MV-4-11 (cell line): ENCODE measurements at regions not wholly inside any gene's neighbourhood (a gene's known extent, or its start where the extent isn't known, plus 50 kb on each side); places are given as distances from the start of the nearest gene placed in this dataset.

Experiments used
- DNase-seq: peaks from one replicate; lab custom pipeline; 2025; lab: John Stamatoyannopoulos, UW

DNA sequence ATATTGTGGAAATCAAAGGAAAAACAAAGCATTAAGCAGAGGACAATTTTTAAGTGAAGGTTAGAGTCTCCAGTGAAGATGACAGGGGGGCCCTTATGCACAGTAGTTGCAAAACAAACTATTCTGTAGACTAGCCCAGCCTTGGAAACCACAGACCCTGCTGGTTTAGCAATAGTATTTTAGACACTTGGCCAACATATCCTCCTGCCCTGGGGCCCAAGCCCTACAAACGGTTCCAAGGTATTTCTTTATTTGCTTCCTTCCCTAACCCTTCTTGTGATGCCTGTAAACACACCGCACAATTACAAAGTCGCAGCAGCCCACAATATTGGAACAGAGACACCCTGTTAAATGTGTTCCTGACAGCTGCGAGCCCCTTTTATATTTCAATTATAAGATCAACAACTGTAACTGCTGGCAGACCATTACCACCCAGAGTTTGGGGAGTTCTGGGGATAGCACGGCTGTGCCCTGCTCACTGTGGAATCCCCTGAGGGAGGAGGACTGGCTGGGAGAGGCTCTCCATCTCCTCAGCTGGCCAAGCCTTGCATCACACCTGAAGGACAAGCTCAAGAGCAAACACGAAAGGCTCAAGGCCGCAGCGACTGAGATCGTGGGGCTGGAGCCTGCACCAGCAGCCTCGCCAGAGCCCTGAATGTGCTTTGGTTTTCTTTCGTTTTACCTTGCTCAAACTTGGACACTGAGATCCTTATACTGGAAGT is 282.2 kb upstream of the ATP5MC3 start:
- DNase-seq: peak; percentile 90

DNA sequence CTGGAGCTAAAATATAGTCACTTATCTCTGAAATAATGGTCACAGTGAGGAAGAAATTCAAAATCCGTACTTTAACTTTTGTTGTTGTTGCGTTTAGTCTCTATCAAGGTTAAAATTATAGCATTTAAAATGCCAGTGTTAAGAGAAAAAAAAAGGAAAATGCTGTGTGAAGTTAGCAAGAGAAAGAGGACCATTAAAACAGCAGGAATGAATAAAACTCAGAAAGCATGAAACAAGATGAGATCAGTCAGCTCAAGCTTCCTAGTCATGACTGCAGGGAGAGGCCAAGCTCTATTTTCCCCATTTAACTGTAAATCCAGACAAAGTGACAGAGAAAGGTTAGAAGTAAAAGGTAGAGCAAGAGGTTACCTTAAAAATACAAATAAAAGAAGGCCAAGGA is 281.7 kb upstream of the ATP5MC3 start:
- DNase-seq: no peak

DNA sequence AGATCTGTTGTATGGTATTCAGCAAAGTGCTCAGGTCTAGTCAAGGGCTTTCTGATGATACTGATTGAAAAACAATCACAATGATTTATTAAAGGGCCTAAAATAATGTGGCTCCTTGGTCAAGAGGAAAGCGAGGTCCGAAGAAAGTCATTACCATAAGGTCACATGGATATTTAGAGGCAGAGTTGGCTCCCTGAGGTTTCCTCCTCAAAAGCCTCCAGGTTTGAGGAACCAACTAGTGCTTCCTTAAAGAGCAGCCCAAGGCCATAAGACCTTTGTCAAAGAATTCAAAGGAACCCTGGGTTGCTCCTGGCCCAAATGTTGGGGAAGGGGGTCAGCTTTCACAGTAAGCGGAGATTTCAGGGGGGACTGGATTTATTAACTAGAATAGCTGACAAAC is 280.7 kb upstream of the ATP5MC3 start:
- peak; percentile 31 for DNase-seq

GRCh38 chr2:175461839-175462238 is 280.3 kb upstream of the ATP5MC3 start:
- no peak for DNase-seq

DNA sequence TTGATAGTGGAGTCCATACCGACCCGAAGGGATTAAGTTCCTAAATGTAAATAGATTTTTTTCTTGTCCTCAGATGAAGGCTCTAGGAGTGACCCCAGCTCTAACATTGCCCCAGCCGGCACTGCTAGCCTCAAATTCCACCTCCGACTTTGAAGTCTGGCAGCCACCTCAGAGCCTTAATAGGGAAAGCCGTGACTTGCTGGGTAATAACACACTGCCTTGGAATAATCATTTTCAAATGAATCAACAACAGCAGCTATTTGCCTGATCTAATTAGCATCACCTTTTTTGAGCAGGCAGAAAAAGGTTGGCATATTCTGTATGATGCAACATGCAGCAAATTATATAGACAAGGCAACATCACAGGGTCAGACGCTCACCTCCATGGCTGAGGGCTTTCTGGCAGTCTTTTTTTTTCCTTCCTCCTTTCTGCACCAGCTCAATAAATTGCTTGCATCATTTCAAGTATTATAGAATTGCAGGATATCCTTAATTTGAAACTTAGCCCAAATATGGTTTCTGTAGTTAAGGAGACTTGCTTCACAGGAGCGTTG is 276.5 kb upstream of the ATP5MC3 start:
- no peak for DNase-seq

DNA sequence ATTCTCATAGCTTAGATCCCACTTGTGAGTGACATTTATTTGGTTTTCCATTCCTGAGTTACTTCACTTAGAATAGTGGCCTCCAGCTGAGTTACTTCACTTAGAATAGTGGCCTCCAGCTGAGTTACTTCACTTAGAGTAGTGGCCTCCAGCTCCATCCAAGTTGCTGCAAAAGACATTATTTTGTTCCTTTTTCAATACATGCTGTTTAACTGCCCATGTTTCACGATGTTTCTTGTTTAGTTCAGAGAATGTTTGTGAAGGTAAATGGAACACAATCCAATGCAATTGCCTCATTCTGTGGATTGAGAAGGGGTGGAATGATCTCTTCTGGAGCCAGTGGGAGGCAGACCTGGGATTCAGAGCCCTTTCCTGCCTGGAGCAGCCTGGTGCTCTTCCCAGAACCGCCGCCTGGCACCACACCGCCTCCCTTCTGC is 273.5 kb upstream of the ATP5MC3 start:
- no peak for DNase-seq

DNA sequence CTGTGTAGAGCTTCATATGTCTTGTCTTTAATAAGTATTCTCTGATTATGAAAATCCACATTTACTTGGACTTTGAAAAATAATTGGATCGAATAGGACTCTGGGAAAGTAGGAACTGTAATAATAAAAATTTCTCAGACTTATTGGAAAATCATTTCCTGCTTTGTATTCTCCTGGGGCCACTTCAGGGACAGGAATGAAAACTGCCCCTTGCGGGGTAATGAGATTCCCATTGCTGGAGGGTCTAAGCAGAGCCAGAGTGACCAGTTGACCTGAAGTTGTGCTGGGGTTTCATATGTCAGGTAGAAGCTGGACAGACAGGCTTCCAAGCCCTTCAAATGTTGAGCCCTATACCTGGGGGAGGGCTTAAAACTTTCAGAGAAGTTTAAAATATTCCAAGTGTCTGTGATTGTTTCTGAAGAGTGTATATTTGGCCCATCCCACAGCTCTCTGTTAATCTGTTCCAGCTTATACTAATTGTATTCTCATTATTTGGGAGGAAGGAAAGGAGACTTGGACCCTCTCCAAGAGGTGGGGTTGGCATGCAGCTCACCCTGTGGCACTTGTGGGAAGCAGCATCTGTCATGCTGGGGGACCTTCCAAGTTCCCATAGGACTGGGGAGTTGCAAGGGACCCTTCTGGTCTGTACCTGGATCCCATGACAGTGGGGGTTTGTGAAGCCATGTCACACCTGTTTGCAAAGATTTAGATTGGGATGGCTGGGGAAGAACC is 268.7 kb upstream of the ATP5MC3 start:
- no peak for DNase-seq

GRCh38 chr2:175449616-175450015 is 268.1 kb upstream of the ATP5MC3 start:
- DNase-seq: no peak

- DNase-seq: no peak
Observed at GRCh38 chr2:175446201-175446600, 264.7 kb upstream of the ATP5MC3 start.

GRCh38 chr2:175445281-175445680 is 263.8 kb upstream of the ATP5MC3 start:
- DNase-seq: peak; percentile 81

DNA sequence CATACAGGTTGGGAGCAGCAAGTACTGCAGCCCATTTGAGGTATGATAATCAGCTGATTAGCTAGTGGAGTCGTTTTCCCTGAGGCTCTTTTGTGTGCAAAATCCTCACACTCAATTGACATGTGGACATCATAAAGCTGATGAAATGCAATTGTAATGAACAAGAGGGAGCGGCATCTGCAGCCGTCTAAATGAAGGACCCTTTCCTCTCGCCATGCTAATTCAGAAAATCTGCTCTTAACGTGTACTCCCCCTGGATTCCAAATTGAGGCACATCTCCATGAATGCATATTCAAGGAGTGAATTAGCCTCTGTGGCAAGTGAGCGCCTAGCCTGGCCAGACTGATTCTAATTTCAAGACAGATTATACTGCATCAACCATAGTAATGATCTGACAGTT is 260.9 kb upstream of the ATP5MC3 start:
- no peak for DNase-seq

DNA sequence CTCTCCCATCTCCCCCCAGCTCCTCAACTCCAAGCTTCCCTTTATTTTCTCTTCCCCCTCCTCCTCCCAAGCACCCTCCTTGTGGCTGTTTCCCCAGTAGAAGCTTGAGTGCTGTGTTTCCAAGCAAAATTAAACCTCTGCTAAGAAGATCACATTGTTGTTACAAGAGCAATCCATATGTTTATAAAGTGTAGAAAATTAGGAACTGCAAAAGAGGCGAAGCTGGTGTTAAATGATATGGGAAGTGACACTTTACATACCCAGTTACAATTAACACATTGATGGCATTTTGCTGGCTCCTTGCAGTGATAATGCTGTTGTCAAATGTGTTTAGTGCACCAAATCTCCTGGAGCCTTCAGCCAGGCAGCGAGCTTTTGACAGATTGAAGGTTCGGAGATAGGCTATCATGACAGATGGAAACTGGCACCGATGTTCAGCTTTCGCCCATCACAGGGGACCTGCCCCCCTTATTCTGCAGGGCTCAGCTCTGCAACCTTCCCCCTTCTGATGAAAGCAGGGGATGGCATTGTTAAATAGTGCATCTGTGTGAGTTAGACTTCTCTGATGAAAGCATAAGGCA is 259.8 kb upstream of the ATP5MC3 start:
- DNase-seq: no peak

- DNase-seq: no peak
Observed at GRCh38 chr2:175439416-175439815, 257.9 kb upstream of the ATP5MC3 start.

GRCh38 chr2:175437167-175437566 is 255.7 kb upstream of the ATP5MC3 start:
- DNase-seq: no peak

- DNase-seq: no peak
Observed at GRCh38 chr2:175436076-175436475, 254.6 kb upstream of the ATP5MC3 start.

DNA sequence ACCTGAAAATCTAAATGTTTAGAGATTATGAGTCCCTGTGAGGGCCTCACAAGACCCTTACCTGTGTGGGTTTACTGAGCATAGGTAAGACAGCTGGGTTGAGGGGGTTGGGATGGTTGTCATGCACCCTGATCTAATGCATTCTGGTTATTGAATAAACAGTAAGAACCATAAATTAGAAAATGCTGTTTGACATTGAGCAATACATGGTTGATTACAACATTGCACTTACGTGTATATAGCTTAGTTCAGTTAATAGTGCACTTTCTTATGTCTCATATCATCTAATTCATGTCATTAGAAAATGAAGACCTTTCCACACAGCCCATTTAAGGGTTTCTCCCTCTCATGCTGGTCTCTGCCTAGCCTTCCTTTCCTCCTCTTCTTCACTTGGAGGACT is 253.5 kb upstream of the ATP5MC3 start:
- DNase-seq: peak; percentile 19

DNA sequence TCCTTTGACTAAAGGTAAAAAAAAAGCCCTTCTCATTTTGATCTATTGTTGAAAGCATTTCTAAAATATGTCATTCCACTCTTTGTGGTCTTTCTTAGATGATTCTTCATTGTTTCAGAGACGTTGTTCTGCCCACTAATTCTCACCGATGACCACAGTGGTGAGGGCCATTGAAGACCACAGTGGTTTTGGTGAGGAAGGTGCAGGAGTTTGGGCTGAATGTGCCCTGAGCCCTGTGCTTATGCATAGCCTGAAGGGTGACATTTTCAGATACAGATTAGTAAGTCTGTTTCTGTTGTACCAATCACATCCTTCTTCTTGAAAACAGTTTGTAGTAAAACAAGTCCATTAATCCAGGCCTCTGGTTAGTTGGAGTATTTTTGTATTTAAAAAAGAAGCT is 251.3 kb upstream of the ATP5MC3 start:
- no peak for DNase-seq

DNA sequence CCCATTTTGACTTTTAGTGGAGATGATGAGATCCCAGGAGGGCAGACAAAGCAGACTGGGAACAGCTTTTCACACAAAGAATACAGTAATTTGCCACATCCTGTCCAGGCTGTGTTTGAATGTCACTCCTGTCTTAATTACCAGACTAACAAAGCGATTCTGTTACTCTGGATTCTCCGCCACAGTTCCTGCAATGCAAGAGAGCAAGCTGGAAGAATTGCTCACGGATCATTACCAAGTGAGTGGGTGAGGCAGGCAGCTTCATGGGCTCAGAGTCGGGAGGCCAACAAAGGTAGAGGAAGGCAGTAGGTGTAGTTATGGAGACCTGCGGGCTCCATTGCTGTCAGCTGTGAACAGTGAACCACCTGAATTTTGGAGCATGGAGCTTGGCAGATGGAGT is 250.5 kb upstream of the ATP5MC3 start:
- DNase-seq: no peak

DNA sequence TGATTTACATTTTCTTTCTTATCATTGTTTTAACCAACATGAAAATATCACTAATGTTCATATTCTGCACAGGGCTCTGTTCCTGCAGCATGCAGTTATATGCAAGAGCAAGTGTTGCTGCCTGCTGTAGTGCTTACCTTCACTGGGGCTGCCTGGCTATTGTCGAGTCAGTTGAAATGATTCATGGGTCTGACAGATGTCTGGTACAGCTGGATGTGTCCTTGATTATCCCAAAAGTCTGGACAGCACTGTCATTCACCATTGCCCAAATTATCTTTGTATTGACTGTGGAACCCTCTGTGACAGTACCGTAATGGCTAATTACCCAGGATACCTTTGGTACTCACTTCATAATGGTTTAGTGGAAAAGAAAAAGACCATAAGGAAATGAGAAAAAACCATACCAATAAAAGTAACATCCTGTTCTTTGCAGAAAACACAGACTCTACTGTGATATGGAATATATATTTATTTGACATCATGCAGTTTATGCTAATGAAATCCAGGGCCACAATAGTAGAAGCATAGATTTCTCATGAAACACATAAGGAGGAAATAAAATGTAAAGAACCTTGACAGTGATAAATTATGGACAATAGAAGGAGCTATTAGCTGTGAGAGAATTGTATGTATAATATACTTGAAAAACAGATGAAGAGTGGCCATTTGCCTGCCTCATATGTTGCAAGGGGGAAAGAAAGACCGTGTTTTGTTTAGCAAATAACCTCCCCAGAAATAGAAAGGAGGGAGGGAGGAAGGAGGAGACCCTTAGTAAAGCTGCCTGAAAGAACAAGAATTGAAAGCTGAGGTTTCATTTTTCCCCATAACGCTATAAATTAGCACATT is 249.8 kb upstream of the ATP5MC3 start:
- DNase-seq: no peak

GRCh38 chr2:175430236-175430635 is 248.7 kb upstream of the ATP5MC3 start:
- DNase-seq: no peak

DNA sequence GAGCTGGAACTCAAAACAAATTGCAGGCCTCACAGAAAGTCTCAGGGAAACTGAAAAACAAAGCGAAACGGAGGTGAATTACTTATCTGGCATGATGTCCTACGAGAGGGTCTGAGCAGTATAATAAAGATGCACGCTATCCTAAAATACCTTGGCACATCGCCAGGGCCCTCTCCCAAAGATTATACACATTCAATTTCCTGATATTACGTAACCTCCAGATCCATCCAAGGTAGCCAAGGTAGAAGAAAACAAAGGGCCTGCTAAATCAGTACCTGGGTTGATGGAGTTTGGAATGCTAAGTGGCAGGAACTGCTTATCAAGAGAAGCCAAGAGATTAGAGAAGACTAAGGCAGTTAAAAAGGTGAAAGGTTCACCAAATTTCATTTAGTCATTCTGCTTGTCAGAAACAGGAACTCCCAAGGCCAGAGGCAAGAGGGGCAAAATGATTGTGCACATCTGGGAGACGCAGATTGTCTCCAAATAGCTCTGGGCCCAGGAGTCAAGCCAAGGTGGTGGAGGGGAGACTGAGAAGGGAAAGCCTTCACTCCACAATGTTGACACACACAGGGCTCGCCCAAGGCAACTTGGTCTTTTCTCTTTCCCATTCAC is 236.8 kb upstream of the ATP5MC3 start:
- peak; percentile 25 for DNase-seq
